ENCODE measurements at regions not wholly inside any gene's neighbourhood (a gene's known extent, or its start where the extent isn't known, plus 50 kb on each side); places are given as distances from the start of the nearest gene placed in this dataset.

DNA sequence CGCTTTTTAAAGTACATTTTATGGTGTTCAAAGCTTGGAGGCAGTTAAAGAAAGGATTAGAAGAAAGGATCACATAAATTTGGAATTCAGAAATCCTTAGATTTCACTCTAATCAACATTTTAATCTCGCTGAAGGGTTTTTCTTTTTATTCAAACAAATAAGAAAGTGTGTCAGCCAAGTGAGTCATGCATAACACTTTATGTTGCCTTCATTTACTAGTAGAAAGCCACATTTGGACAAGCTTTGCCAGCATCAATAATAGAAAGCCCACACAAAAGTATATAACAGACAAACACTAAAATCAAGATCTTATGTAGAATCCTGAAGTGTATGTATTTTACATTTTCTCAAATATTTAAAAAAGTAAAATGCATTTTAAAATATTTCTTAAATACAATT, 154.9 kb upstream of the TRPC4 start:
- no peaks in the 10 kb centered on the region for H3K36me3 Mint-ChIP-seq (ENCODE audit: unreplicated experiment)
- H3K4me1 Mint-ChIP-seq (ENCODE audit: low read depth, unreplicated experiment): no peaks in the 10 kb centered on the region
- DNase-seq: no peak
- TF ChIP-seq, protein P1, sequence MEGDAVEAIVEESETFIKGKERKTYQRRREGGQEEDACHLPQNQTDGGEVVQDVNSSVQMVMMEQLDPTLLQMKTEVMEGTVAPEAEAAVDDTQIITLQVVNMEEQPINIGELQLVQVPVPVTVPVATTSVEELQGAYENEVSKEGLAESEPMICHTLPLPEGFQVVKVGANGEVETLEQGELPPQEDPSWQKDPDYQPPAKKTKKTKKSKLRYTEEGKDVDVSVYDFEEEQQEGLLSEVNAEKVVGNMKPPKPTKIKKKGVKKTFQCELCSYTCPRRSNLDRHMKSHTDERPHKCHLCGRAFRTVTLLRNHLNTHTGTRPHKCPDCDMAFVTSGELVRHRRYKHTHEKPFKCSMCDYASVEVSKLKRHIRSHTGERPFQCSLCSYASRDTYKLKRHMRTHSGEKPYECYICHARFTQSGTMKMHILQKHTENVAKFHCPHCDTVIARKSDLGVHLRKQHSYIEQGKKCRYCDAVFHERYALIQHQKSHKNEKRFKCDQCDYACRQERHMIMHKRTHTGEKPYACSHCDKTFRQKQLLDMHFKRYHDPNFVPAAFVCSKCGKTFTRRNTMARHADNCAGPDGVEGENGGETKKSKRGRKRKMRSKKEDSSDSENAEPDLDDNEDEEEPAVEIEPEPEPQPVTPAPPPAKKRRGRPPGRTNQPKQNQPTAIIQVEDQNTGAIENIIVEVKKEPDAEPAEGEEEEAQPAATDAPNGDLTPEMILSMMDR (IDR thresholded peaks at IDR 0.05; ENCODE audit: partially characterized antibody, unreplicated experiment): no peak
- H3K27ac Mint-ChIP-seq (ENCODE audit: unreplicated experiment): no peak overlapping the region
- no peaks in the 10 kb centered on the region for H3K9me3 Mint-ChIP-seq (ENCODE audit: unreplicated experiment)
- H3K4me3 Mint-ChIP-seq (ENCODE audit: unreplicated experiment): no peak overlapping the region
- H3K27me3 Mint-ChIP-seq (ENCODE audit: unreplicated experiment): no peaks in the 10 kb centered on the region

DNA sequence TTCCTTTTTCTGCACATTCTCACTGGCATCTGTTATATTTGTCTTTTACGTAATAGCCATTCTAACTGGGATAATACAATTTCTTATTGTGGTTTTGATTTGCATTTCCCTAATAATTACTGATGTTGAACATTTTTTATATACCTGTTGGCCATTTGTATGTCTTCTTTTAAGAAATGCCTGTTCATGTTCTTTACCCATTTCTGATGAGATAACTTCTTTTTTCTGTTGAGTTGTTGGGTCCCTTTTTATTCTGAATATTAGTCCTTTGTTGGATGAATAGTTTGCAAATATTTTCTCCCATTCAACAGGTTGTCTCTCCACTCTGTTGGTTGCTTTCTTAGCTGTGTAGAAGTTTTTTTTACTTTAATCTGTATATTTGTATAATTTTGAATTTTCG, 147.7 kb upstream of the TRPC4 start:
- Mint-ChIP-seq H3K36me3 (ENCODE audit: unreplicated experiment) (no peaks in the 10 kb centered on the region), H3K4me3 (ENCODE audit: unreplicated experiment) (no peak overlapping the region), H3K27me3 (ENCODE audit: unreplicated experiment) (no peaks in the 10 kb centered on the region), H3K27ac (ENCODE audit: unreplicated experiment) (no peak overlapping the region), H3K9me3 (ENCODE audit: unreplicated experiment) (peaks cover 2% of the 10 kb centered on the region), H3K4me1 (ENCODE audit: low read depth, unreplicated experiment) (no peaks in the 10 kb centered on the region)
- TF ChIP-seq, protein P1 (IDR thresholded peaks at IDR 0.05; ENCODE audit: partially characterized antibody, unreplicated experiment): no peak
- no peak for DNase-seq

DNA sequence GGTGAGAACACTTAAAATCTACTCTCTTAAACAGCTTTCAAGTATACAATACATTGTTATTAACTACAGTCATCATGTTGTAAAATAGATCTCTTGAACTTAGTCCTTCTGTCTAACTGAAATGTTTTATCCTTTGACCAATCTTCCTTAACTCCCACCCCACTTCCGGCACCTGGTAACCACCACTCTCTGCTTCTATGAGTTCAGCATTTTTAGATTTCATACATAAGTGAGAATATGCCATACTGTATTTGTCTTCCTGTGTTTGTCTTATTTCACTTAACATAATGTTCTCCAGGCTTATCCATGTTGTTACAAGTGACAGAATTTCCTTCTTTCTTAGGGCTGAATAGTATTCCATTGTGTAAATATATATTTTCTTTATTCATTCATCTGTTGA, 144.1 kb upstream of the TRPC4 start:
- H3K4me1 Mint-ChIP-seq (ENCODE audit: low read depth, unreplicated experiment): no peaks in the 10 kb centered on the region
- no peak for DNase-seq
- TF ChIP-seq, protein P1 (IDR thresholded peaks at IDR 0.05; ENCODE audit: partially characterized antibody, unreplicated experiment): no peak
- no peaks in the 10 kb centered on the region for H3K9me3 Mint-ChIP-seq (ENCODE audit: unreplicated experiment)
- H3K4me3 Mint-ChIP-seq (ENCODE audit: unreplicated experiment): no peak overlapping the region
- no peaks in the 10 kb centered on the region for H3K27me3 Mint-ChIP-seq (ENCODE audit: unreplicated experiment)
- no peak overlapping the region for H3K27ac Mint-ChIP-seq (ENCODE audit: unreplicated experiment)
- H3K36me3 Mint-ChIP-seq (ENCODE audit: unreplicated experiment): no peaks in the 10 kb centered on the region

DNA sequence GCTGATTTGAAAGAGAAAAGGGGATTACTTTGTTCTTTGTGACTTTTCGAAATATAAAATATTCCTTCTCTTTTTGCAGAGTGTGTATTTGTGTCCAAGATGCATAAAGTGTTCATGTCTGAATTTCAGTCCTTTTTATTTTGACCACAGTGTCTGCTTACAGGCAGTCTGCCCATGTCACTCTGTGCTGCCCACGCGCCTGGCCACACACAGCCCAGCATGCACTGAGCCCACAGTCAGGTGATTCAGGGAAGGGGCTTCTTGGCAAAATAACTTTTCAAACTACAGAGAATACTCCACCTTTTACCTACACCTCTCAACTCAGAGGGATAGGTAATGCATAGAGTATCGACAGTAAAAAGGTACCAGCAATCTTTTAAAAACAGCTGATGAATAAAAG, 142.5 kb upstream of the TRPC4 start:
- Mint-ChIP-seq H3K36me3 (ENCODE audit: unreplicated experiment) (no peaks in the 10 kb centered on the region), H3K27ac (ENCODE audit: unreplicated experiment) (no peak overlapping the region), H3K4me1 (ENCODE audit: low read depth, unreplicated experiment) (no peaks in the 10 kb centered on the region), H3K9me3 (ENCODE audit: unreplicated experiment) (no peaks in the 10 kb centered on the region), H3K27me3 (ENCODE audit: unreplicated experiment) (no peaks in the 10 kb centered on the region), H3K4me3 (ENCODE audit: unreplicated experiment) (no peak overlapping the region)
- TF ChIP-seq, protein P1 (IDR thresholded peaks at IDR 0.05; ENCODE audit: partially characterized antibody, unreplicated experiment): no peak
- no peak for DNase-seq

DNA sequence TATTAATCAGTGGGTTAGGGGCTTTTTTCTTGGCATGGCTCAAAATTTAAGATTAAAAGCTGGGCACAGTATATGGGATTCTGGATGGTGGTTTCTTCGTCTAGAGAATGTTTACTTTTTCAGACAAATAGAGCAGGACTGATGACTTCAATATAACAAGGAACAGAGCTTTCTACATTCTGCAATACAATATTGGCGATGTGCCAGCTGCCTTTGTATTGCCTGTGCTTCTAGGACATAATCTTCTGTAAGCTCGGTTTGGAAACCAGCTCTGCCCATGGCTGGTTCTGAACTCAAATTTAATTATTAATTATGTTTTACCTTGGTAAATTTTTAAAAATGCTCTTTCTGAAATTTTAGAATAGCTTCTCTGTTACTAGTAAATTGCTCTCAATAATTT, 139.1 kb upstream of the TRPC4 start:
- no peaks in the 10 kb centered on the region for H3K4me1 Mint-ChIP-seq (ENCODE audit: low read depth, unreplicated experiment)
- H3K27ac Mint-ChIP-seq (ENCODE audit: unreplicated experiment): no peak overlapping the region
- DNase-seq: no peak
- TF ChIP-seq, protein P1 (IDR thresholded peaks at IDR 0.05; ENCODE audit: partially characterized antibody, unreplicated experiment): no peak
- no peaks in the 10 kb centered on the region for H3K9me3 Mint-ChIP-seq (ENCODE audit: unreplicated experiment)
- H3K27me3 Mint-ChIP-seq (ENCODE audit: unreplicated experiment): no peaks in the 10 kb centered on the region
- H3K36me3 Mint-ChIP-seq (ENCODE audit: unreplicated experiment): no peaks in the 10 kb centered on the region
- no peak overlapping the region for H3K4me3 Mint-ChIP-seq (ENCODE audit: unreplicated experiment)

All from glutamatergic neuron (in vitro differentiated cells).